ENCODE measurements at regions not wholly inside any gene's neighbourhood (a gene's known extent, or its start where the extent isn't known, plus 50 kb on each side); places are given as distances from the start of the nearest gene placed in this dataset.

DNA sequence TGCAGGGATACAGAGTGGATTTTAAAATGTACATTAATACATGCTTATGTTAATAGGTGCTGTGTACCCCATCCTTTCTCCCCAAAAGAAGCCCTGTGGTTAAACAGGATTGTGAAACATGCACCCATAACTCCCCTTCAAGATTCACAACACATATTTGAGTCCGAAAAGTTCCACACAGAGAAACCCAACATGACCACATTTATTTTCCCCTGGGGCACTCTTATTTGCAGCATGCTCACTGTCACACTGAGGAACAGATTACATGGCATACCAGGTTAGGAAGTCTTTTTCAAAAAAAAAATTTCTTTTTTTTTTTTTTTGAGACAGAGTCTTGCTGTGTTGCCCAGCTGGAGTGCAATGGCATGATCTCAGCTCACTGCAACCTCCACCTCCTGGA lies 67.7 kb upstream of the COL5A2 start:
- TF ChIP-seq CTCF (IDR thresholded peaks at IDR 0.05; ENCODE audit: low read depth, low read length): no peak
- in situ Hi-C loops (cut with HindIII; ENCODE audit: low sequenced_read_pairs): no loop called here
- no peak for DNase-seq (ENCODE audit: low read depth, low spot score)
- no peak overlapping the region for H3K4me3 ChIP-seq (ENCODE audit: low read depth, low read length)

DNA sequence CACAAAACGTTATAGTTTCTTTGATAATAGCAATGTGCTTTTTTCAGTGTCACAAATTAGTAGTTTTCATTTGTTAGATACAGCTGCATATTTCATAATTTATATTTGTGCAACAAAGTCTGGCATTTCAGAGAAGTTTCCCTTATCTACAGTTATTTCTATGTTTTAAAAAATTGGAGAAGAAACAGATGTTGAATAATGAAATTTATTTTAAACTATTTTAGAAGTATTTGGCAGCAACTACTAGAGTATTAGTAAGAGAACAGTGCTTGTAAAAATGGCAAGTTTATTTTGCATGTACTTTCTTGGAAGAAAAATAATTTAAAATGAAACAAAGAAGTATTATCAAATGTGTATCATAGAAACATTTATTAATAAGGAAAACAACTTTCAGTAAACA lies 68.6 kb upstream of the COL5A2 start:
- in situ Hi-C loops (cut with HindIII; ENCODE audit: low sequenced_read_pairs): no loop called here
- TF ChIP-seq CTCF (IDR thresholded peaks at IDR 0.05; ENCODE audit: low read depth, low read length): no peak
- no peak for DNase-seq (ENCODE audit: low read depth, low spot score)
- H3K4me3 ChIP-seq (ENCODE audit: low read depth, low read length): no peak overlapping the region

DNA sequence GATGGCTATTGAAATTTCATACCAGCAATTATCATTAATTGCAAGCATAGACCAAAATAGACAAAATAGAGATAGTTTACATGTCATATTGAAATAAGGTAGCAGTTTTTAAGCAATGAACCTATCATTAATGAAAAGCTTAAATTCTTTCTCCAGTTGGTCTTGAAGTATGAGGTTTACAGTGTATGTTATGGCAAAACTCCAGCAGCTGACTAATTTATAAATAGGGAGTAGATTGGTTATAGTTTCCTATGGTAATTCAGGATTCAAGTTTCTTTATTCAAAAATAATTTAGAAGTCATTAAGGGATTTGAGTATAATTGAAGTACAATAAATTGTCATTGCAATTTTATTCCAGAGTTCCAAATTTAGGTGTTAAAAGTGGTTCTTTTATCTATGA lies 69.6 kb upstream of the COL5A2 start:
- no peak for TF ChIP-seq CTCF (IDR thresholded peaks at IDR 0.05; ENCODE audit: low read depth, low read length)
- no peak overlapping the region for H3K4me3 ChIP-seq (ENCODE audit: low read depth, low read length)
- in situ Hi-C loops (cut with HindIII; ENCODE audit: low sequenced_read_pairs): no loop called here
- DNase-seq (ENCODE audit: low read depth, low spot score): peak; percentile 81

DNA sequence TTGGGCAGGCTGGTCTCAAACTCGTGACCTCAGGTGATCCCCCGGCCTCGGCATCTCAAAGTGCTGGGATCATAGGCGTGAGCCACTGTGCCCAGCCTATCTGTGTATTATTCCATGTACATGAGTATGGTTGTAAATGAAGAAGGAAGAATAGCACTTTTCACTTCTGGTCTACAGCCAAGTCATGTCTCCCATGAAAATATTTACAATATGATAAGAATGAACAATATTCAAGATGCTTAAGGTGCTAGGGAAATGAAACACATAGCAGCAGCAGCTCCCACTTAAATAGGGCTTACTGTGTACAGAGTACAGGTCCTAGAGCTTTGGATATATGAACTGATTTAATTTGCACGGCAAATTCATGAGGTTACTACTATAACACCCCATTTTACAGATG lies 70.3 kb upstream of the COL5A2 start:
- DNase-seq (ENCODE audit: low read depth, low spot score): no peak

GRCh38 chr2:189252991-189253675 lies 73.6 kb upstream of the COL5A2 start:
- no peak for DNase-seq (ENCODE audit: low read depth, low spot score)
- in situ Hi-C loops (cut with HindIII; ENCODE audit: low sequenced_read_pairs): no loop called here
- TF ChIP-seq CTCF (IDR thresholded peaks at IDR 0.05; ENCODE audit: low read depth, low read length): no peak

More for the DNA sequence above, 70.3 kb upstream of the COL5A2 start:
- no peak for TF ChIP-seq CTCF (IDR thresholded peaks at IDR 0.05; ENCODE audit: low read depth, low read length)
- in situ Hi-C loops (cut with HindIII; ENCODE audit: low sequenced_read_pairs): no loop called here
- H3K4me3 ChIP-seq (ENCODE audit: low read depth, low read length): no peak overlapping the region

GRCh38 chr2:189253836-189254235 lies 74.3 kb upstream of the COL5A2 start:
- no peak for DNase-seq (ENCODE audit: low read depth, low spot score)
- no peak overlapping the region for H3K4me3 ChIP-seq (ENCODE audit: low read depth, low read length)
- TF ChIP-seq CTCF (IDR thresholded peaks at IDR 0.05; ENCODE audit: low read depth, low read length): no peak
- in situ Hi-C loops (cut with HindIII; ENCODE audit: low sequenced_read_pairs): no loop called here

More at GRCh38 chr2:189252991-189253675, 73.6 kb upstream of the COL5A2 start:
- no peak overlapping the region for H3K4me3 ChIP-seq (ENCODE audit: low read depth, low read length)

Data from astrocyte of the spinal cord (primary cell).